ENCODE measurements at regions not wholly inside any gene's neighbourhood (a gene's known extent, or its start where the extent isn't known, plus 50 kb on each side); places are given as distances from the start of the nearest gene placed in this dataset.

- no peak for TF ChIP-seq CTCF (IDR thresholded peaks at IDR 0.05)
- no peak for TF ChIP-seq POLR2AphosphoS5 (IDR thresholded peaks at IDR 0.05)
- no peak for TF ChIP-seq POLR2A (IDR thresholded peaks at IDR 0.05)
Measured at GRCh38 chrX:115373308-115373707, 83.8 kb downstream of the LUZP4 start.
